GM21390 (cell line): ENCODE measurements at regions not wholly inside any gene's neighbourhood (a gene's known extent, or its start where the extent isn't known, plus 50 kb on each side); places are given as distances from the start of the nearest gene placed in this dataset.

Source experiments
- ATAC-seq: cut with Tn5 transposase; IDR thresholded peaks from one replicate; pipeline ENCODE4 v1.9.1; 2021; ENCODE audit not compliant: unreplicated experiment

- ATAC-seq, result no peak
These were observed 1599.6 kb downstream of the SLITRK5 start for GRCh38 chr13:89270736-89271135.

DNA sequence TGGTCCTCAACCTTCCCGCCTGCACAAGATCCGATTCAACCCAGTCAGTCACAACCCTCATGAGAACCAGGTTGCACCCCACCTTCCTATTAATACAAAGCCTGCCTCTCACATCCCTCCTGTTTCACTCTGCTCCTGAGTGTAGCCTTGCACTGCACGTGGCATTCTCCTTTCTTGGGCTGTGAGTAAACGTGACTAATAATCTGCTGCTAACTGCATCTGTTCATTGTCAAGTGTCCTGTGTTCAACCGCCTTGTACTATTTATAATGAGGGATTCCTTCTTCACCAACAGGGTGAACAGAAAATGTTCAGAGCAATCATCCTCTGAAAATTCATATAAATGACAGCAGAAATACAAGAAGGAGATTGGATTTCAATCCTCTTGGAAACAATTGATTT lies 1608.2 kb downstream of the SLITRK5 start:
- no peak for ATAC-seq

GRCh38 chr13:89281331-89281730 lies 1610.2 kb downstream of the SLITRK5 start:
- no peak for ATAC-seq

GRCh38 chr13:89282241-89282640 lies 1611.1 kb downstream of the SLITRK5 start:
- no peak for ATAC-seq

DNA sequence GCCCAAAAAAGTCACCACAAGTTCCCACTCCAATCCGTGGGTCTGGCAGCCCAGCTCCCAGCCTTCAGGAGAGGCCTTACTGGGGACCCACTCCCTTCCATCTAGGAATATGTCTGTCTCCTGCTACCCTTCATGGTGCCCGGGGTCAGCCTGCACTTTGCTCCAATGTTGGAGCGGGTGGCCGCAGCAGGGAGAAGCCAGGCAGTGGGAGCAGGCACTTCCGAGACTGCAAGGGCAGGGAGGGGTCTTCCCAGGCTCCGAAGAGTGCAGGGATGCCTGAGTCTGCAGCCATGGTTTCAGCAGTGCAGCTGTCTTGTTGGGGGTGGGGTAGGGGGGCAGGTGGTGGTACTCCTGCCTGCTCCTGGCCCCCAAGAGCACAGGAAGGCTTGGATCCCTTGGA lies 1616.2 kb downstream of the SLITRK5 start:
- no peak for ATAC-seq

GRCh38 chr13:89294115-89294867 lies 1623.1 kb downstream of the SLITRK5 start:
- no peak for ATAC-seq

- ATAC-seq, result no peak
These were observed 1636.1 kb downstream of the SLITRK5 start for GRCh38 chr13:89307278-89307677.

- ATAC-seq, result no peak
These were observed 1639.9 kb downstream of the SLITRK5 start for GRCh38 chr13:89310943-89311672.

- ATAC-seq, result no peak
These were observed 1644.1 kb downstream of the SLITRK5 start for GRCh38 chr13:89315287-89315686.

- no peak for ATAC-seq
These were observed 1651.3 kb downstream of the SLITRK5 start for GRCh38 chr13:89322466-89322865.

GRCh38 chr13:89324582-89324981 lies 1653.4 kb downstream of the SLITRK5 start:
- ATAC-seq, result no peak

GRCh38 chr13:89343165-89343564 lies 1672.0 kb downstream of the SLITRK5 start:
- ATAC-seq, result no peak

DNA sequence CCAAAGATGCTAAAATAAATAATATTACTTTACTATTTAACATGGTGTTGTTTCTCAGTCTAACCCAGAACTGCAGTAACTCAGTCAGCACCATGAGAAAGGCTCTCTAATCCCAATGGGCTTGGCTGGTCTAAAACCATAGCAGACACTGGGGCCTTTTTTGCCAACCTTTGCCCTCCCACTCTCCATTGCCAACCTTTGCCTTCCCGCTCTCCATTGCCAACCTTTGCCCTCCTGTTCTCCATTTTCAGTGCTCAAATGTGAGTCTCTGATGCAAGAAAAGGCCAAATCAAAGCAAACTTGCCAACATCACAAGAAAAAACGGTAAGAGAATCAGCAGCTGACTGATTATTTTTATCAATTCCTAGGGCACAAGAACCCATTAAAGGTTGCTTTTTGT lies 1681.2 kb downstream of the SLITRK5 start:
- no peak for ATAC-seq

GRCh38 chr13:89361909-89362308 lies 1690.7 kb downstream of the SLITRK5 start:
- ATAC-seq, result no peak

GRCh38 chr13:89363144-89363543 lies 1692.0 kb downstream of the SLITRK5 start:
- no peak for ATAC-seq

DNA sequence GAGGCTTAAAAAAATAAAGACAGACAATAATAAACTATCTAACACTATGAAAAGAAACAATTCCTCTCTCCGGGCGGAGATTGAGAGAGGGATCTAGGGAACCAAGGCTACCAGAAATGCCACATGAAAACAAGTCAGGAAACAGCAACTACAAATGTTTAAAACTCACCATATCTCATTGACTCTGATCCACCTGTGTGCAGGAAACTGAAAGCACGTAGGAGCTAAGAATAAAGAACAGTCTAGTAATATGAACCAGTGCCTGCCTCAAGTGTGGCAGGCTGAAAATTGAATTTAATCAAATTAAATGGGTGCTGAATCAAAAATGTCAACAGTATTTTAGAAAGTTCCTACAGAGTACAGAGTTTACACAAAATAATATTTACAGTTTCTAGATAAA lies 1701.0 kb downstream of the SLITRK5 start:
- no peak for ATAC-seq

DNA sequence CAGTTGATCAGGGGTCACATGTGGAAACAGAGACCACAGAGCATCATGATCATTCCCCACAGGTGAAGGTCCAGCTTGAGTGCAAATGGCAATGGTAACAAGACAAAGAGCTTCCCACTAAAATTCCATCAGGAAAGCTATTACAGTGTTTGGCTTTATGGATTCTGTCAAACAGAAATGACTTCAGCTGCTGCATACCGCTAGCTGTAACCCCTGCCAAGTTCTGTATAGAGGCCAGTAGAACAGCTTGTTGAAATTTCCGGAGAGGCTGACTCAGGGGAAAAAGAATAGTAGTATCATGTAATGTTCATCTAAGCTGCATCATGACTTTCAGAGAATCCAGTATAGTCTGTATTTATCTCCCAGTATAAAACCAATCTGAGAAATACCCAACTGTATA lies 1704.7 kb downstream of the SLITRK5 start:
- ATAC-seq, result no peak

DNA sequence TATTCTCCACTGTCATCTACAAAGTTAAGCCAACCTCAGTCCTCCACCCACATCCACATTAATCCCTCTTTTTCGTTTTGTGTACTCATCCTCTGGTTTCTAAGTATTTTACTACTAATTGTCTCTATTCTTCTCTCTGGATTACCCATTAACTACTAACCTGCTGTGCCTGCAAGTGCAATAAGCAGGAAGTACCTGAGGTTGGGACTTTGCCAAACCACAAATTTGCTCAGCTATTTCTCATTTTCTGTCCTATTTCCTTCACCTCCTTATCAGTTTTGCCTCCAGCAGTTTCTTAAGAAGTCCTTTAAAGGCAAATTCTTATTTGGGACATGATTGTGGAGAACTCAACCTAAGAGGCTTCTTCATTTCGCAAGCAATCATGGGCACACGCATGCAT lies 1708.9 kb downstream of the SLITRK5 start:
- ATAC-seq, result no peak

DNA sequence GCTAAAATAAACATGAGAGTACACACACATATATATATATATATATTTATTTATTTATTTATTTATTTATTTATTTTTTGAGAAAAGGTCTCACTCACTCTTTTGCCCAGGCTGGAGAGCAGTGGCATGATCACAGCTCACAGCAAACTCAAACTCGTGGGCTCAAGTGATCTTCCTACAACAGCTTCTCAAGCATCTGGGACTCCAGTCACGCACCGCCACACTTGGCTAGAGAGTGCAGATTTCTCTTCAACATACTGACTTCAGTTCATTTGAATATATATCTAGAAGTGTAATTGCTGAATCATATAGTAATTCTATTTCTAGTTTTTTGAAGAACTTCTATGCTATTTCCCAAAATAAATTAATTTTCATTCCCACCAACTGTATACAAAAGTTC lies 1711.8 kb downstream of the SLITRK5 start:
- ATAC-seq, result no peak

DNA sequence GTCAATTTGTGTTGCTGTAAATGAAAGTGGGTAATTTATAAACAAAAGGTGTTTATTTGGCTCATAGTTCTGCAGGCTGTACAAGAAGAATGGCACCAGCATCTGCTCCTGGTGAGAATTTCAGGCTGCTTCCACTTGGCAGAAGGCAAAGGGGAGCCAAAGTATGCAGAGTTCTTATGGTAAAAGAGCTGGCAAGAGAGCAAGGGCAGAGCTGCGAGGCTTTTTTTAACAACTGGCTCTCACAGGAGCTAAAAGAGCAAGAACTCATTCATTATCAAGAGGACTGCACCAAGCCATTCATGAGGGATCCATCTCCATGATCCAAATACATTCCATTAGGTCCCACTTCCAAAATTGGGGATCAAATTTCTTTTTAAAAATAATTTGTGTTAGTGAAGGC lies 1712.7 kb downstream of the SLITRK5 start:
- ATAC-seq, result no peak

- no peak for ATAC-seq
These were observed 1722.7 kb downstream of the SLITRK5 start for GRCh38 chr13:89393758-89394304.

- no peak for ATAC-seq
These were observed 1730.1 kb downstream of the SLITRK5 start for GRCh38 chr13:89401264-89401675.
